SK-N-SH (cell line): ENCODE measurements at regions not wholly inside any gene's neighbourhood (a gene's known extent, or its start where the extent isn't known, plus 50 kb on each side); places are given as distances from the start of the nearest gene placed in this dataset.

Experiments
- CTCF ChIA-PET: fragments of 300-600, 350-600 bp; formaldehyde crosslinking; extraction: SDS; loops from one replicate; lab custom pipeline; 2021; lab: Yijun Ruan, JAX
- POLR2A ChIA-PET: fragments of 350-600 bp; sonication (Branson Sonifier 250); formaldehyde crosslinking; extraction: SDS; loops from one replicate; lab custom pipeline; 2020; ENCODE audit warnings: antibody characterized with exemption, inconsistent platforms; lab: Yijun Ruan, JAX
- DNase-seq: peaks from one replicate; pipeline ENCODE4 v3.0.0; 2012
- H2AFZ ChIP-seq: fragments of 200-600 bp; sonication (generic); 2 replicates; pipeline ENCODE4 v1.8.1; 2016; ENCODE audit warnings: antibody characterized with exemption, mild to moderate bottlenecking, low read depth
- H3F3A ChIP-seq: fragments of 200-600 bp; sonication (generic); replicated peaks from 2 replicates; pipeline ENCODE3; 2016; ENCODE audit warnings: antibody characterized with exemption, mild to moderate bottlenecking; ENCODE audit not compliant: insufficient read depth
- H3K27ac ChIP-seq, 2 experiments: fragments of 200-500 bp in 1 of 2; fragments of 200-600 bp in 1 of 2; sonication (Bioruptor generic) in 1 of 2; sonication (generic), shearing (Covaris generic) in 1 of 2; 2 replicates each; pipeline versions ENCODE4 v1.5.1 to v1.6.1; 2014 to 2016; ENCODE audit warnings: low read depth in 2 of 2, inconsistent platforms in 1 of 2, low read length in 1 of 2, mild to moderate bottlenecking in 1 of 2, mixed read lengths in 1 of 2
- H3K27me3 ChIP-seq: fragments of 200-600 bp; sonication (generic), shearing (Covaris generic); 2 replicates; pipeline ENCODE4 v1.6.1; 2016; ENCODE audit warnings: mixed run types; ENCODE audit not compliant: insufficient read depth
- H3K36me3 ChIP-seq, 2 experiments: fragments of 200-500 bp in 1 of 2; fragments of 200-600 bp in 1 of 2; sonication (Bioruptor generic) in 1 of 2; sonication (generic) in 1 of 2; replicated peaks in 1 of 2; 2 replicates each; pipeline versions ENCODE3 to v1.5.1; 2014 to 2016; ENCODE audit warnings: low read length in 1 of 2, mild to moderate bottlenecking in 1 of 2; ENCODE audit not compliant: insufficient read depth in 2 of 2, control insufficient read depth in 1 of 2
- H3K4me1 ChIP-seq, 2 experiments: fragments of 200-500 bp in 1 of 2; fragments of 200-600 bp in 1 of 2; sonication (Bioruptor generic) in 1 of 2; sonication (generic), shearing (Covaris generic) in 1 of 2; 2 replicates each; pipeline versions ENCODE4 v1.5.1 to v1.6.1; 2014 to 2016; ENCODE audit warnings: low read depth in 1 of 2, low read length in 1 of 2, mixed run types in 1 of 2; ENCODE audit not compliant: insufficient read depth in 2 of 2, control insufficient read depth in 1 of 2
- H3K4me2 ChIP-seq: fragments of 200-600 bp; sonication (generic), shearing (Covaris generic); 2 replicates; pipeline ENCODE4 v1.6.1; 2017; ENCODE audit warnings: mixed run types
- H3K4me3 ChIP-seq, 2 experiments: fragments of 200-500 bp in 1 of 2; fragments of 200-600 bp in 1 of 2; sonication (Bioruptor generic) in 1 of 2; sonication (generic), shearing (Covaris generic) in 1 of 2; 2 replicates each; pipeline versions ENCODE4 v1.5.1 to v1.8.1; 2014 to 2016; ENCODE audit warnings: low read depth in 2 of 2, inconsistent platforms in 1 of 2, low read length in 1 of 2, mild to moderate bottlenecking in 1 of 2, mixed read lengths in 1 of 2, moderate library complexity in 1 of 2
- H3K79me2 ChIP-seq: fragments of 200-600 bp; sonication (generic); 2 replicates; pipeline ENCODE4 v1.8.1; 2017; ENCODE audit warnings: mild to moderate bottlenecking; ENCODE audit not compliant: insufficient read depth
- H3K9ac ChIP-seq: fragments of 200-600 bp; sonication (generic); 2 replicates; pipeline ENCODE4 v1.6.1; 2017; ENCODE audit warnings: mixed run types
- H3K9me2 ChIP-seq: fragments of 200-600 bp; sonication (generic); 2 replicates; pipeline ENCODE4 v1.6.1; 2017; ENCODE audit warnings: mixed run types
- H3K9me3 ChIP-seq: fragments of 200-600 bp; sonication (generic); 2 replicates; pipeline ENCODE4 v1.6.1; 2017; ENCODE audit warnings: mixed run types, mild to moderate bottlenecking, moderate library complexity
- H4K20me1 ChIP-seq: fragments of 200-600 bp; sonication (generic); 2 replicates; pipeline ENCODE4 v1.6.1; 2017; ENCODE audit warnings: mild to moderate bottlenecking, mixed run types; ENCODE audit not compliant: insufficient read depth
- EZH2phosphoT487 ChIP-seq: fragments of 200-600 bp; sonication (generic); IDR thresholded peaks from 2 replicates; pipeline ENCODE4 v1.6.1; 2017; ENCODE audit warnings: low read depth, mixed run types, mild to moderate bottlenecking, antibody characterized with exemption, moderate library complexity, borderline replicate concordance
- FOXJ3 ChIP-seq: sonication (generic); formaldehyde crosslinking; IDR thresholded peaks from 2 replicates; pipeline ENCODE4 v1.5.1; 2020; ENCODE audit warnings: mild to moderate bottlenecking, missing genetic modification reagents
- GABPA ChIP-seq: IDR thresholded peaks from 2 replicates; pipeline ENCODE4 v1.4.0; 2012; ENCODE audit warnings: low read depth, mild to moderate bottlenecking
- MAX ChIP-seq: IDR thresholded peaks from 2 replicates; pipeline ENCODE4 v1.4.0; 2012; ENCODE audit warnings: low read depth
- MEF2A ChIP-seq: IDR thresholded peaks from 2 replicates; pipeline ENCODE4 v1.4.0; 2012; ENCODE audit warnings: low read depth, borderline replicate concordance
- NFIC ChIP-seq: IDR thresholded peaks from 2 replicates; pipeline ENCODE4 v1.4.0; 2012; ENCODE audit warnings: borderline replicate concordance
- REST ChIP-seq: IDR thresholded peaks from 2 replicates; pipeline ENCODE4 v1.6.1; 2012; ENCODE audit warnings: mild to moderate bottlenecking, low read depth, low read length, moderate library complexity
- RXRA ChIP-seq: IDR thresholded peaks from 2 replicates; pipeline ENCODE4 v1.4.0; 2012; ENCODE audit warnings: low read depth, mild to moderate bottlenecking, borderline replicate concordance
- SMC3 ChIP-seq: IDR thresholded peaks from 2 replicates; pipeline ENCODE4 v1.6.1; 2012; ENCODE audit warnings: low read depth, low read length, improper control_type of control experiment
- TCF12 ChIP-seq: IDR thresholded peaks from 2 replicates; pipeline ENCODE4 v1.4.0; 2012
- TEAD4 ChIP-seq: IDR thresholded peaks from 2 replicates; pipeline ENCODE4 v1.4.0; 2012; ENCODE audit warnings: mild to moderate bottlenecking, borderline replicate concordance; ENCODE audit not compliant: insufficient read depth
- USF2 ChIP-seq: fragments of 150-350 bp; IDR thresholded peaks from 2 replicates; pipeline ENCODE4 v1.6.1; 2017; ENCODE audit warnings: antibody characterized with exemption, low read length, low read depth, borderline replicate concordance
- YY1 ChIP-seq: IDR thresholded peaks from 2 replicates; pipeline ENCODE4 v1.4.0; 2012; ENCODE audit warnings: low read depth, mild to moderate bottlenecking
- WGBS: methylation state at CpG from one replicate; pipeline ENCODE4 v1.1.6; 2017; ENCODE audit warnings: low lambda C conversion rate; 5-methylcytosine and 5-hydroxymethylcytosine counted together
- TF ChIP-seq, protein P1 (sequence below): IDR thresholded peaks from 2 replicates; pipeline ENCODE4; 2012

GRCh38 chr3:81888914-81889557 is 127.6 kb upstream of the GBE1 start:
- H3F3A ChIP-seq: no peaks in the 10 kb centered on the region
- H3K9ac ChIP-seq: no peak overlapping the region
- no peak for DNase-seq
- no peaks in the 10 kb centered on the region for H3K4me1 ChIP-seq
- WGBS: 63% methylated on average over 6 of the region's 6 CpGs
- H3K27me3 ChIP-seq: no peaks in the 10 kb centered on the region
- H3K27ac ChIP-seq: no peak overlapping the region
- no peak overlapping the region for H3K4me2 ChIP-seq
- H3K4me3 ChIP-seq: no peak overlapping the region
- H2AFZ ChIP-seq: no peak overlapping the region
- ChIA-PET POLR2A (no interaction called here), CTCF (interaction anchor here (1.2 to 1.8 kb wide), 2 partner anchors 17 to 21 kb away, joined by 5 to 8 read pairs; no protein-coding TSS in a partner anchor)
- H4K20me1 ChIP-seq: no peaks in the 10 kb centered on the region
- no peaks in the 10 kb centered on the region for H3K9me2 ChIP-seq
- no peaks in the 10 kb centered on the region for H3K36me3 ChIP-seq
- no peaks in the 10 kb centered on the region for H3K9me3 ChIP-seq
- TF ChIP-seq USF2 (no peak), GABPA (no peak), MEF2A (no peak), EZH2phosphoT487 (no peak), FOXJ3 (CRISPR knock-in tag) (no peak), REST (no peak), MAX (no peak)
- no peaks in the 10 kb centered on the region for H3K79me2 ChIP-seq

- DNase-seq: no peak
- Histone ChIP-seq H2AFZ (no peak overlapping the region), H3F3A (no peaks in the 10 kb centered on the region), H3K4me3 (no peak overlapping the region), H3K9ac (no peak overlapping the region), H3K9me3 (no peaks in the 10 kb centered on the region), H3K9me2 (no peaks in the 10 kb centered on the region), H3K4me1 (no peaks in the 10 kb centered on the region), H4K20me1 (no peaks in the 10 kb centered on the region), H3K79me2 (no peaks in the 10 kb centered on the region), H3K36me3 (no peaks in the 10 kb centered on the region), H3K27ac (no peak overlapping the region), H3K4me2 (no peak overlapping the region), H3K27me3 (no peaks in the 10 kb centered on the region)
- ChIA-PET POLR2A (no interaction called here), CTCF (interaction anchor here (1.0 kb wide), 1 partner anchor 15 kb away, joined by 4 read pairs; no protein-coding TSS in a partner anchor)
- no peak for TF ChIP-seq TCF12
- TF ChIP-seq MEF2A: no peak
- no peak for TF ChIP-seq MAX
- no peak for TF ChIP-seq RXRA
- TF ChIP-seq NFIC: no peak
- no peak for TF ChIP-seq SMC3
- no peak for TF ChIP-seq YY1
- no peak for TF ChIP-seq REST
- TF ChIP-seq TEAD4: no peak
- no peak for TF ChIP-seq EZH2phosphoT487
- TF ChIP-seq, protein P1, sequence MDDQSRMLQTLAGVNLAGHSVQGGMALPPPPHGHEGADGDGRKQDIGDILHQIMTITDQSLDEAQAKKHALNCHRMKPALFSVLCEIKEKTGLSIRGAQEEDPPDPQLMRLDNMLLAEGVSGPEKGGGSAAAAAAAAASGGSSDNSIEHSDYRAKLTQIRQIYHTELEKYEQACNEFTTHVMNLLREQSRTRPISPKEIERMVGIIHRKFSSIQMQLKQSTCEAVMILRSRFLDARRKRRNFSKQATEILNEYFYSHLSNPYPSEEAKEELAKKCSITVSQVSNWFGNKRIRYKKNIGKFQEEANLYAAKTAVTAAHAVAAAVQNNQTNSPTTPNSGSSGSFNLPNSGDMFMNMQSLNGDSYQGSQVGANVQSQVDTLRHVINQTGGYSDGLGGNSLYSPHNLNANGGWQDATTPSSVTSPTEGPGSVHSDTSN: no peak
Observed at GRCh38 chr3:81887448-81887847, 126.0 kb upstream of the GBE1 start.
